ENCODE measurements at regions not wholly inside any gene's neighbourhood (a gene's known extent, or its start where the extent isn't known, plus 50 kb on each side); places are given as distances from the start of the nearest gene placed in this dataset.

DNA sequence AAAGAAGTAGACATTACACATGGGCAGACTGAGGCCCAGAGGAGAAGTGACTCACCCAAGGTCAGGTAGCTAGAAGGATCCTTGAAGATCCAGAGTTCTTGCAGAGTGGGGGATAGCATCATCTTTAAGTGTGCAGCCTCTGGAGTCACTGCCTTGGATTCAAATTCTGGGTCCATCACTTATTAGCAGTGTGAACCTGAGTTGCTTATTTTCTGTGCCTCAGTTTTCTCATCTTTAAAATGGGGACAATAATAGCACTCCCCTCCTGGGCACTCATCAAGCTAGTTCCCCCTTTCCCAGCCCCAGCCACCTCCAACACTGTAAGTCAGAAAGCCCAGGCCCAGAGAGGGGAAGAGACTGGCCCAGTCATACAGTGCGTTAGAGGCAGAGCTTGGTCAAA lies 141.8 kb upstream of the PJA1 start:
- DNase-seq (ENCODE audit: low spot score) (no peak), ATAC-seq (no peak)

DNA sequence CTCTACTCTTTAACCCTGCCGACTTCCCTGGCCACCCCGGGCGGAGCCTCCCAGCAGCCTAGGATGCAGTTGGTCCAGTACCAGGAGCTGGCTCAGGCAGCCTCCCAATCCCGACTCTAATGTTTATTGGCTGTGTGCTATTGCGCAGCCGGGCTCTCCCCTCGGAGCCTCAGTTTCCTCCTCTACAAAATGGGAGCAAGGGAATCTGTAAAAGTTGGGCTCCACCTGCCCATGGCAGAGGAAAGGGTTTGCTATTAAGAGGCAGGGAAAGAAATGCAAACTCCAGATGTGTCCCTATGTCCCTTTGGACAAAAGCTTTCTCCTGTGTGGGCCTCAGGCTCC lies 140.8 kb upstream of the PJA1 start:
- DNase-seq (ENCODE audit: low spot score) (no peak), ATAC-seq (no peak)

DNA sequence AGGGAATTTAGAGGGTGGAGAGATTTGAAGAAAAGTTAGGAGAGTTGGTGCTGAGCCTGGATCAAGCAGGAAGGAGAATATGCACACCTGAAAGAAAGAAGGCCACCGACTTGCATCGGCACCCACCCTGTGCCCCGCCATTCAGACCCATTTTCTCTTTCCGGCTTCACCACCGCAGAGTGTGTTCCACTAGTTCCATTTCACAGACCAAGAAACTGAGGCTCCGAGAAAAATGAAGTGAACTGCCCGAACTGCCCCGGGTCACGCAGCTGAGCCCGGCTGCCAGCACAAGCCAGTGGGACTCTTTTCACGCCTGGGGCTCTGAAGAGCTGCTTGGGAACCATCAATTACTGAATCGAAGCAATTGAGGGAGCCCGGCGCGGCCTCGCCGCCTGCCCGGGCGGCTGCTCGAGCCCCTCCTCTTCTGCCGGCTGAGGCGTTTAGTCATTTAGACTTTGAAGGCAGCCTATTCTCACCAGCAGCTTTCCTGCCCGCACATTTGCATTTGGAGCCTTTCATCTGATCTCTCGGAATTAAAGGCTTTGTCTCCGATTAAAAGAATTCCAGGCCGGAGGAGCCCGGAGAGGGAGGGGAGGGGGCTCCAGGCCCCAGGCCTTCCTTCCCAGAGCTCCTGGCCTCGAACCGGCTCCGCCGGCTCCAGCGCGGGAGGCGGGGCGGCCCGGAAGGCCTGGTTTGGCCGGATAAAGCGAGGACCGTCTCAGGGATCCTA lies 140.2 kb upstream of the PJA1 start:
- no peak for ATAC-seq
- no peak for DNase-seq (ENCODE audit: low spot score)

DNA sequence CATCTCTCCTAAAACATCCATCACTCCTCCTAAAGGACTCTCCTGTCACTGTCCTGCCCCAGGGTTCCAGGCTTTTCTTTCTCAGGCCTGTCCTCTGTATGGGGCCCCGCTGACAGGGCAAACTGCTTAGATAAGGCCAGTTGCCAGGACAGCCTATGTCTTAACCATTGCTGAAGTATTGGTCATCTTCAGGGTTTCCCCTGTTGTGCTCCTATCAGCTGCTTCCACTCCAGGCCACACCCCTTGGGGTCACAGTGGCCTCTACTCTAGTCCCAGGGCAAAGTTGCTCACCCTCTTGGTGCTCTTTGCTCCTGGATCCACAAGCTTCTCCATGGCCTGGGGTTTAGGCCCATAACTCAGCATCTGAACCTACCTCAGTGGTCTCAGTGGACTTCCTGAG lies 138.0 kb upstream of the PJA1 start:
- DNase-seq (ENCODE audit: low spot score) (no peak), ATAC-seq (no peak)

DNA sequence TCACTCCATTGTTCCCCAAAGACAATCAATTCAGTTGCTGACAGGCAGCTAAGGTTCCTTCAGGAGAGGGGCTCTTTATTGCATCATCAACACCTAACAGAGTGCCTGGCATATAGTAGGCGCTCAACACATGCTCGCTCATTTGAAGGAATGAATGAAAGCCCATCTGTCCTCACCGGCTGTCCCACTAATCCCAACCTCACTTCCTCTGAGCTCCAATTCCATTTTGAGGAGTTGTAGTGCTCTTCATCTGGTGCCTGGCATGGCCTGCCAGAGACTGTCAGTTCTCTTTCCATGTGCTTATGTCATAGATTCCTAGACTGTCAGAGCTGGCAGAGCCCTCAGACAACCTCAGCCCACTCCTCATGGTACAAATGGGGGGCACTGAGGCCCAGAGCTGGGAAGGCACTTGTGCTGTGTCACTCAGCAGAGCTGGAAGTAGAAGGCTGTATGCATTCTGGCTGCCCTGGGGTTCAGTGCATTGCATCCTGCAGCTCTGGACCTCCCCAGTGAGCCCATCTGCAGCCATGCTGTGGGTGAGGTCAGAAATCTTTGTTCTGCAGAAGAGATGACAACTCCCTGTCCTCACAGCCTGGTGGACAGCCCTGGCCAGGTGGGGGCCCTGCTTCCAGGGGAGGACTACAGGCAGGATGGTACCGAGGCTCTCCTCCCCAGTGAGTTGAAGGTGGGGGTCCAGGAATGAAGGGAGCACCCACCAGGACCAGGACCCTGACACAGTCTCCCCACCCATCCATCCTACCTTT lies 134.9 kb upstream of the PJA1 start:
- DNase-seq (ENCODE audit: low spot score), result no peak
- ATAC-seq, result no peak

DNA sequence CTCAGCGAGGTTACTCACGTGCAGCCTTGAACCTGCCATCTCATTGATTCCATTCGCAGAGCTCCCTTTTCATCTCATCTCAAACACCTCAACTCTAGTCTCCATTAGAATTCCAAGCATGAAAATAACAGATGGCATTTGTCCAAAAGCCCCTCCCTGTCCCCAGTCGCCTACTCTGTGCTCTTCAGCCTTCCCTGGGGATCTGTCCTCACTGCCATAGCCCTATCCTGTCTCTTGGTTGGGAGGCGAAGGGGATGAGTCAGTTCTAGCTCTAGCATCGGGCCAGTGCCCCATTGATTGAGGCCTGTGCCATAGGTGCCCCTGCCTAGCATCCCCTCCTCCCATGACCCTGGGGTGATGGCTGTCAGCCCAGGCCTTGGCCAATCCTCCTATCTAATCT lies 134.0 kb upstream of the PJA1 start:
- DNase-seq (ENCODE audit: low spot score) (no peak), ATAC-seq (no peak)

DNA sequence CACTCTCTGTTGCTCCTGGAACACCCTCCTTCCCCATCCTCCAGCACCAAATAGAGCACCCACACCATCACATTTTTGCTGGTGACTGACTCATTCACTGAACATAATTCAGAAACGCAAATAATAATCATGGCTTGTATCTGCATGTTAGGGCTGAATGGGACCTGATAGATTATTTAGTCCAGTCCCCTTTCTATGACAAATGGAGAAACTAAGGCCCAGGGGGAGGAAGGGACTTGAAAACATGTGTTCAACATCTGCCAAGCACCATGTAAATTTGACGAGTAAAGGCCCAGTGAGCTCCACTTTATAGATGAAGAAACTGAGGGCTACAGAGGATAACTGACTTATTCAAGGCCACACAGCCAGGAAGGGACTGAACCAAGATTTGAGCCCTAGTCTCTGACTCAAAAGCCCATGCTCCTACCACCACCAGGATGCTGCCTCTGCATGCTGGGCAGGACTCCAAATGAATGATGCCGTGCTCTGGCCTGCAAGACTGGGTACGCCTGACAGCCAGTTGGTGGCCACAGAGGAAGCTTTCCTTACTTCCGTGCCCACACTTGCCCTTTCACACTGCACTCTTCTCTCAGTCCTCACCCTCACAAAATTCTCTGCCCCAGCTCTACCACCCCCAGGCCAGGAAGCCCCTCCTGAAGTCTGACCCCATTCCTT lies 133.3 kb upstream of the PJA1 start:
- ATAC-seq, result no peak
- DNase-seq (ENCODE audit: low spot score), result no peak

DNA sequence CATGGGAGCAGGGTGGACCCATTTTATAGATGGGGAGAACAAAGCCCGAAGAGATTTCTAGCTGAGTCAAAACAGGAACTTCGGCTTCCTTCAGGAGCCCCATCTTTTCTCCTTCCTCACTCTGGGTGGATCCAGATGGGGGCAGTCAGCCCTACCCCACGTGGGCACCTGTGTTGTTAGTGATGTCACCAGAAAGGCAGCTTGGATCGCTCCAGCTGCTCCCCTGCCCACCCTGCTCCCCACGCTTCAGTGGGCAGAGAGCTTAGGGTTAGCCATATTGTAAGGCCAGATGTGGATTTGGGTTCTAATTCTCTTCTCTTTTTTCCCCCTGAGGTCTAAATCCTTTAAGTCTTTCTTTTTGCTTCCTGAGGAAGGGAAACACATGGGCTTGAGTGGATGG lies 132.3 kb upstream of the PJA1 start:
- DNase-seq (ENCODE audit: low spot score) (no peak), ATAC-seq (no peak)

DNA sequence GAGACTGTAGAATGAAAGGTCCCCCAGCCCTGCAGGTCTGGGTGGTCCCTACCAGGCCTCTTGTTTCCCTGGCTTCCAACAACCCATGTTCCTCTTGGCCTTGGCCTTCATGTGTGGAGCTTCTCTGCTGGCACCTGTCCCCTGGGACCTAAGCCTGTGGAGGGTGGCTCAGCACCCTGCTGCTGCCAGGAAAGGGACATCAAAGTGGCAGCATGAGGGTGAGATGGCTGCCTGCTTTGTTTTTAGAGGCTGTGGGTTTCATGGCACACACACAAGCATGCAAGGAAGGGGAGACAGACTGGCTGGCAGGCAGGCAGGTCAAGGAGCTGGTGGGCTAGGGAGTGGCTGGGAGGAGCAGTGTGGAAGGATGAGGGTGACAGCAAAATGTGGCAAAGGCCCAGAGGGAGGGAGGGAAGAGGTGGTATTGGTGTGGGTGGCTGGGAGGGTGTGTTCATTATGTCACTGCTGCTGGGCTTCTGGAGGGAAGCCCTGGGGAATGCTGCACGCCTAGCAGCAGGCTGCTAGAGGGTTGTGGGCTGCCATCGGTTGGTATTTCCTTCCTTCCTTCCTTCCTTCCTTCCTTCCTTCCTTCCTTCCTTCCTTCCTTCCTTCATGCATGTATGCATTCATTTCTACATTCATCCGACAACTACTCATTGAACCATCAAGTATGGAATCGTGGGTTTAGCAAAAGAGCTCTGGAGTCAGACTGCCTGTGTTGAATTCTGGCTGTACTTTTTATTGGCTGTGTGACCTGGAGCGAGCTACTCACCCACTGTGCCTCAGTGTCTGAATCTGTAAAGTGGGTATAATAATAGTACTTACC lies 128.7 kb upstream of the PJA1 start:
- no peak for ATAC-seq
- no peak for DNase-seq (ENCODE audit: low spot score)

DNA sequence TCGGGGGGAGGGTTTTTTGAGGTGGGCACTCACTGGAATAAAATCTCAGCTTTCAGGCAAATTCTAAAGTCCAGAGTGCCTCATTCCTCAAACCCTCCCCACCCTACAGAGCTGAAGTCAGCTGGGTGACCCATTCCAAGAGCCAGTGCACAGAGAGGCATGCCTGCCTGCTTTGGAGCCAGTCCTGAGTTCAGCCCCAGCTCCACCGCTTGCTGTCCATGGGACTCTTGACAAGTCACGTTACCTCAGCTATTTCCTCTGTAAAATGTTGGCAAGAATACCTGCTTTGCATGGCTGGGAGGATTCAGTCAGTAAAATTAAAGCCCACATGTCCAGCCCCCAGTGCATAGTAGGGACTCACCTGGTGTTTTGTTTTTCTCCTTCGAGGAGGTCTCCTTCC lies 125.9 kb upstream of the PJA1 start:
- DNase-seq (ENCODE audit: low spot score) (no peak), ATAC-seq (no peak)

DNA sequence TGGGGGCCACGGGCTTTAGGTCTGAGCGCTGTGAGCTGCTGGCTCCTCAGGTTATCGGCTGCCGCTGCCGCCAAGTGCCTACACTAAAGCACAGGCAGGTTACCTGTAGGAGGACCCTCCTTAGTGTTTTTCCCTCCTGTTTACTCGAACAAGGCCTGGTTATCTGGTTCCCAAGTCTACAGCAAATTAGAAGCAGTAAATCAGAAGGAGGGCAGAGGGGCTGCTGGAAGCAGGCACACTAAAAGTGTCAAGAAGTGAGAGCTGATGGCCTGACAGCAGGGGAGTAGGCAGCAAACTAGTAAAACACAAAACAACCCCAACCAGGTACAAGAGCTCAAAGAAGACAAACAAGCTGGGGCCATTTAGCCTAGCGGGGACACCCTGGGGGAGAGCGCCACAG lies 125.0 kb upstream of the PJA1 start:
- no peak for ATAC-seq
- no peak for DNase-seq (ENCODE audit: low spot score)

DNA sequence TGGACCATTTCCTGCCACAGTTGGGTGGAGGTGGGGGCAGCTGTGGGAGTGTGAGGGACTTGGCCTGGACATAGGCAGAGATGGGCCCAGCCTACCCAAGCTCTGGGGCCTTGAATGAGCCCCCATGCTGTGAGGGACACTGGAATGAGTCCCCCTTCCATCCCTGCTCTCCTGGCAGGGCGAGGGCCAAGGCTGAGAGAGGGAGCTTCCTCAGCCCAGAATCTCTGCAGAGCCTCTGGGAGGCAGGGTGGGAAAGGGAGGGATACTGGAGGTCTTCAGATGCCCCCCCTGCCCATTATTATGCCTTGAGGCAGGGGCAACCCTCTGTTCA lies 124.5 kb upstream of the PJA1 start:
- no peak for DNase-seq (ENCODE audit: low spot score)
- ATAC-seq, result no peak

DNA sequence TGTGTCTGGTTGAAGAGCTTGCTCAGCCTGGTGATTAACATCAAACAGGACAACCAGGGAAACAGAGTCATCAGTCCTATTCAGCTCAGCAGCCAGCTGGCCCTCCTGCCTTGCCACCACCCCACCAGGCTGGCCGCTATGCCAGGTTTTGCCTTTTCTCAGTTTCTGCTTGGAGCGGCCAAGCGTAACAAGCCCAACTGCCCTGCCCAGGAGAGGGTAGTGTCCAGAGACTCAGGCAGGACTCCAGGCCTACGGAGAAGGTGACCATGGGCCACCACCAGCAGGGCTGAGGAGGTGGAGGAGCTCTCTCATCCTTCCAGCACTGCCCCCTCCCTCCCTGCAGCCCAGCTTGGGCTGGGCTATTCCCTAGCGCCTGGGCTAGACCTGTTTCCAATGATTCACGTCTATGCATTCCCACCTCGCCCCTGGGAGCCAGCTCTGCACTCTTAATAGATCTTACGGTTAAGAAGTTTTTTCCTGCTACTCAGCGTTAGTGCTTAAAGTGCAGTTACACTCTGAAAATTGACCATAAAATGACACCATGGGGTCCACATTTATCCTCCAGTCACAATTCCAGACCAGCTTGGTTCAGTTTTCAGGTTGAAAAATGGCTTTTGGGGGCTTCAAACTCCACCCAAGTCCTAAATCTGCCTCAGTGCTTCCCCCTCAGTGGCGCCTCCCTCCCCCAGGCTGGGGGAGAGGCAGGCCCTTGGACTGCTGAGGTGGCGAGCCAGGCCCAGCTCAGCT lies 124.0 kb upstream of the PJA1 start:
- ATAC-seq (no peak), DNase-seq (ENCODE audit: low spot score) (no peak)

DNA sequence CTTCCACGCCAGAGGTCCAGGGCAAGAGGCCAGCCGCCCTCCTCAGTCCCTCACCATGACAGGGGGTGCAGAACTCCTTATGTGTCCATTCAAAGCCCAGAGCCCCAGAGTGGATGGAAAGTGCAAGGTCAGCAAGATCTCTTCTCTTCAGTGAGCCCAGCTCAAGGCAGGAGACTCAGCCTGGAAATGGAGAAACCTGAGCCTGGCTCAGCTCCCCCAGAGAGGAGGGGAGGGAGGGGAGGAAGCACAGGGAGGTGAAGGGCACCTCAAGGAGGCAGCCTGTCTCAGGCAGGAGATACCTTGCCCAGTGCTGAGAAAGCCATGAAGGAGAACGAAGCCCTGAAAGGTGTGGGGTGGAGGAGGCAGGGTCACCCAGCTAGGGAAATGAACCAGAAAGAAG lies 121.8 kb upstream of the PJA1 start:
- DNase-seq (ENCODE audit: low spot score) (no peak), ATAC-seq (no peak)

DNA sequence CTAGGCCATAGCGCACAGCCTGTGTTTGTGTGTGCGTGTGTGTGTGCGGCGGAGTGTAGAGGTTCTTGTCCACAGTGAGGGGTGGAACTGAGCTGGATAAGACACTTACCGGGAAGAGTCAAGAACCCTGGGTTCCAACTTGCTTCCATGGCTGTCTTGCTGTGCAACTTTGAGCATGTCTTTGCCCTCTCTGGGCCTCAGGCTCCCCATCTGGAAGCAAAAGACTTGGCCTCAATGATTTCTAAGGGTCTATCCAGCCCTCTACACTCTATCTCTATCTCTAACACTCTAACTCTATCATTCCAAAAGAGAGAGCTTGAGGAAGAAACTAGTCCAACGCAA lies 121.3 kb upstream of the PJA1 start:
- DNase-seq (ENCODE audit: low spot score) (no peak), ATAC-seq (no peak)

DNA sequence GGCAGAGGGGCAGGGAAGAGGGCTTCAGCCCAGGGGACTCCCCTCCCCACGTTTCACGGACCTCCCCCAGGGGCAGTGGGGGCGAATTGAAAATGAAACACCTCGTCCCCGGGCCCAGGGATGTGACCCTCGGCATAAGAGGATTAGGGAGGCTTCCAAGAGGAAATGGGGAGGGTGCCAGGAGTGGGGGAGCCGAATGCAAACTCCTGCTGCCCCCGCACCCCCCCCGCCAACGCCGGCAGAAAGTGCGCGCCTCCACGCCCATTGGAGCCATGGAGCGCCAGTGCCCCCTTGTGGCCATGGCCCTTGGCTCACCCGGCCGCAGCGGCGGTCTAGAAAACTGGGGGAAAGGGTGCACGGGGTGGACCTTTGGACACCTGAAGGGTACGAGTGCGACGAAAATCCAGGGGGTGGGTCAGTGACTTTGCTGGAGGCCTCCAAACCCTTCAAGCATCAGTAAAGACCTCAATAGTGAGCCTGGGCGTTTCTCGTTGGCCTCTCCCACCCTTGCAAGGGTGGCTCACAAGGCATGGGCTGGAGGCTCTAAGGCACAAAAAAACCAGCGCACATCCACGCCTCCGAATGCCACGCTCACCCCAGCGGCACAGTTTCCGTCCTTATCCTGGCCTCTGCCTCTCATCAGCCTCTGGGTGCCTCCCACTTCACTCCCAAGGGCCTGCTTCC lies 120.8 kb upstream of the PJA1 start:
- DNase-seq (ENCODE audit: low spot score) (peak; percentile 51), ATAC-seq (peak; percentile 89)

DNA sequence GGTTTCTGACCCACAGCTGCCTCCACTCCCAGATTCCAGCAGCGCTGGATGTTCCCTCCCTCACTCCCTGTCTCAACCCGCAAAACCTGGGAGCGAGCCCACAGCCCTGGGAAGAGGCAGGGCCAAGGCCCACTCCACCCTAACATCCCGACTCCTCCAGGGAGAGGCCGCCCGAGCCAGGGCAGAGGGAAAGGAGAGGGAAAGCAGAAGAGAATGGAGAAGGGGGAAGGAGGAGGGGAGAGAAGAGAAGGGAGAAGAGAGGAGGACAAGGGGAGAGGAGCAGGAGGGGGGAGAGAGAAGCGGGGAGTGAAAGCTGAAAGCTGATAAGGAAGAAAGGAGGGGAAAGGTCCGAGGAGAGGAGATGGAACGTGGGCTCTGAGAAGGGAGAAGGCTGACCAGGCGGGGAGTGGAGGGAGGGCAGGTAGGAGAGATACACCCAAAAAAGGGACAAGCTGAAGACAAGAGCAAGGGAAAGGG lies 120.2 kb upstream of the PJA1 start:
- no peak for DNase-seq (ENCODE audit: low spot score)

DNA sequence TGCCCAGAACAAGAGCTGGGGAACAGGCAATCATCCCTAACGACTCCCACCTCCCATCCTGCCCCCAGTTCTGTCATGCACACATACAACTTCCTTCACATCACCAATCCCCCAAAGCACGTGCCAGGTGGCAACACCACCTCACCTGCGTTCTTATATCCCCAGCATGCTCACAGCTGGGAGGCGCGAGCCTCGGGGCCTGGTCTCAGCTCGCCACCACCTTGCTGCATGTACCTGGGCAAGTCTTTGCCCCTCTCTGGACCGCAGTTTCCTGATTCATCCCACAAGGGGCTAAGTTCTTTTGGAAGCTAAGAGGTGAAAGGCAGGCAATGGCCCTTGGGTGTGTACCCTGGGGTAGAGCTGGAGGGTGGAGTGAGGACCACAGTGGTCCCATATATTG lies 119.2 kb upstream of the PJA1 start:
- ATAC-seq (no peak), DNase-seq (ENCODE audit: low spot score) (no peak)

More for the DNA sequence above, 120.2 kb upstream of the PJA1 start:
- ATAC-seq, result no peak

DNA sequence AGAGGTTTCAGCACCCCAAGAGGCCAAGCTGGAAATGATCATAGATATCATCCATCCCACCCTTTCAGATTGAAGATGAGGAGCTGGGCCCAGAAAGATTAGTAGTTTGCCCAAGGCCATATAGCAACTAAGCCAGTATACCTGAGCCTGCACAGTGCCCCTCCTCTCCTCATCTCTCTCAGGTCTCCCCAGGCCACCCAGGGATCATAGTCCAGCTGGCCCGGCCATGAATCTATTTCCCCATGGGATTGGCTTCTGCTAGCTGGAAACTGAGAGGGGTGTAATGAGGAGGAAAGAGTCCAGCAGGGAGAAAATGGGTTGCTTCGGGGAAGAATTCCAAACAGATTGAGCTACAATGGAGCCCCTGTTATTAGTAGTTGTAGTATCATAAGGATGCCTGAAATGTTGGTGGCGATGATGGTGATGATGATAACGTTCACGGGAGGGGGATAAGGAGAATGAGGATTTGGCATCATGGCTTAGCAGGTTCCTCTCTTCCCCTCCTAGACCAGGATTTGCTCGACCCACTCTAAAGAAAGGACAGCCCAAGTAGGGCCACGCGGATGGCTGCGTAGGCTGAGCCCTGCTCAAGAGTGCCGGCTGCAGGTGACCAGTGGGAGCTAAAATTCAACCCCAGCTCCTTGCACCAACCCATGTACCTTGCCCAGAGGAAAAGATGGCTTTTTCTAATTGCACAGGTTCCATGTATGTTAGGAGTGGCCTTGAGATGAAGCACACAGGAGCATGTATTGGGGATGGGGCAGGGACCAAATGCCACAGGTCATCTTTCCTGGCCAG lies 117.8 kb upstream of the PJA1 start:
- DNase-seq (ENCODE audit: low spot score) (no peak), ATAC-seq (peak; percentile 53)

All from left lobe of liver (tissue), 2 donors.